Astrocyte (in vitro differentiated cells and primary cell): ENCODE measurements at regions not wholly inside any gene's neighbourhood (a gene's known extent, or its start where the extent isn't known, plus 50 kb on each side); places are given as distances from the start of the nearest gene placed in this dataset.

Experiments used
- EZH2 ChIP-seq: IDR thresholded peaks from 2 replicates; pipeline ENCODE4 v1.6.1; 2012; ENCODE audit warnings: mild to moderate bottlenecking, low read length, inconsistent platforms; ENCODE audit not compliant: insufficient read depth
- TF ChIP-seq, protein P1 (sequence below): IDR thresholded peaks from 2 replicates; pipeline ENCODE4 v1.5.1; 2011; ENCODE audit warnings: low read depth, mild to moderate bottlenecking, inconsistent platforms, low read length, moderate library complexity; ENCODE audit not compliant: insufficient read depth

DNA sequence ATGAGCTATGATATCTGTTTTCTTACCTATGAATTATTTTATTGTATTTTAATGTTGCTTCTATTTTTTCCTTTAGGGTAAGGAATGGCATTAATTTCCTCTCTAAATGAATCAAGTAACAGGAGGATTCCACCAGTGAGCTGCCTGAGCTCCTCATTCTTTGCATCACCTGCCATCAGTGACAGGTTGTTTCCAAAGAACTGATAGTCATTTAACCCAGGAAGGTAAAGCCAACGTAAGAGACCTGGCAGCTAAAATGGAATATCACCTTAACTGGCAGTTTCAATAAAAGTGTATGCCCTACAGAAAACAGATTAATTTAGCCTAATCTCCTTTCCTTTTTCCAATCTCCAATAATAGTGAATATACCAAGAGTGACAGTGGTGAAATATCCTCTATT lies 812.0 kb downstream of the SLITRK5 start:
- TF ChIP-seq, protein P1, sequence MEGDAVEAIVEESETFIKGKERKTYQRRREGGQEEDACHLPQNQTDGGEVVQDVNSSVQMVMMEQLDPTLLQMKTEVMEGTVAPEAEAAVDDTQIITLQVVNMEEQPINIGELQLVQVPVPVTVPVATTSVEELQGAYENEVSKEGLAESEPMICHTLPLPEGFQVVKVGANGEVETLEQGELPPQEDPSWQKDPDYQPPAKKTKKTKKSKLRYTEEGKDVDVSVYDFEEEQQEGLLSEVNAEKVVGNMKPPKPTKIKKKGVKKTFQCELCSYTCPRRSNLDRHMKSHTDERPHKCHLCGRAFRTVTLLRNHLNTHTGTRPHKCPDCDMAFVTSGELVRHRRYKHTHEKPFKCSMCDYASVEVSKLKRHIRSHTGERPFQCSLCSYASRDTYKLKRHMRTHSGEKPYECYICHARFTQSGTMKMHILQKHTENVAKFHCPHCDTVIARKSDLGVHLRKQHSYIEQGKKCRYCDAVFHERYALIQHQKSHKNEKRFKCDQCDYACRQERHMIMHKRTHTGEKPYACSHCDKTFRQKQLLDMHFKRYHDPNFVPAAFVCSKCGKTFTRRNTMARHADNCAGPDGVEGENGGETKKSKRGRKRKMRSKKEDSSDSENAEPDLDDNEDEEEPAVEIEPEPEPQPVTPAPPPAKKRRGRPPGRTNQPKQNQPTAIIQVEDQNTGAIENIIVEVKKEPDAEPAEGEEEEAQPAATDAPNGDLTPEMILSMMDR: no peak
- TF ChIP-seq EZH2: no peak
